ENCODE measurements at regions not wholly inside any gene's neighbourhood (a gene's known extent, or its start where the extent isn't known, plus 50 kb on each side); places are given as distances from the start of the nearest gene placed in this dataset.

- TF ChIP-seq POLR2AphosphoS5 (IDR thresholded peaks at IDR 0.05) (no peak), POLR2A (IDR thresholded peaks at IDR 0.05) (no peak)
- TF ChIP-seq, protein P1, sequence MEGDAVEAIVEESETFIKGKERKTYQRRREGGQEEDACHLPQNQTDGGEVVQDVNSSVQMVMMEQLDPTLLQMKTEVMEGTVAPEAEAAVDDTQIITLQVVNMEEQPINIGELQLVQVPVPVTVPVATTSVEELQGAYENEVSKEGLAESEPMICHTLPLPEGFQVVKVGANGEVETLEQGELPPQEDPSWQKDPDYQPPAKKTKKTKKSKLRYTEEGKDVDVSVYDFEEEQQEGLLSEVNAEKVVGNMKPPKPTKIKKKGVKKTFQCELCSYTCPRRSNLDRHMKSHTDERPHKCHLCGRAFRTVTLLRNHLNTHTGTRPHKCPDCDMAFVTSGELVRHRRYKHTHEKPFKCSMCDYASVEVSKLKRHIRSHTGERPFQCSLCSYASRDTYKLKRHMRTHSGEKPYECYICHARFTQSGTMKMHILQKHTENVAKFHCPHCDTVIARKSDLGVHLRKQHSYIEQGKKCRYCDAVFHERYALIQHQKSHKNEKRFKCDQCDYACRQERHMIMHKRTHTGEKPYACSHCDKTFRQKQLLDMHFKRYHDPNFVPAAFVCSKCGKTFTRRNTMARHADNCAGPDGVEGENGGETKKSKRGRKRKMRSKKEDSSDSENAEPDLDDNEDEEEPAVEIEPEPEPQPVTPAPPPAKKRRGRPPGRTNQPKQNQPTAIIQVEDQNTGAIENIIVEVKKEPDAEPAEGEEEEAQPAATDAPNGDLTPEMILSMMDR (IDR thresholded peaks at IDR 0.05), result no peak
- no peaks in the 10 kb centered on the region for H3K4me1 ChIP-seq (replicated peaks)
- H3K27me3 ChIP-seq (replicated peaks; ENCODE audit: insufficient read depth), result no peaks in the 10 kb centered on the region
- DNase-seq (ENCODE audit: low spot score), result no peak
- no peaks in the 10 kb centered on the region for H3K9me3 ChIP-seq
- H3K36me3 ChIP-seq, result no peaks in the 10 kb centered on the region
- WGBS, result 87% methylated on average over 1 of the region's 1 CpG
- no peak overlapping the region for H3K27ac ChIP-seq
- intact Hi-C loops (cut with DNase I), result no loop called here
- H3K4me3 ChIP-seq, result no peak overlapping the region
These were observed 314.0 kb upstream of the CDIN1 start for GRCh38 chr15:36265422-36265821.

GRCh38 chr15:36271048-36271447, 308.4 kb upstream of the CDIN1 start:
- H3K27me3 ChIP-seq (replicated peaks; ENCODE audit: insufficient read depth), result no peaks in the 10 kb centered on the region
- H3K9me3 ChIP-seq, result no peaks in the 10 kb centered on the region
- intact Hi-C loops (cut with DNase I), result no loop called here
- no peak overlapping the region for H3K4me3 ChIP-seq
- 75% methylated on average over 5 of the region's 5 CpGs for WGBS
- no peaks in the 10 kb centered on the region for H3K4me1 ChIP-seq (replicated peaks)
- no peaks in the 10 kb centered on the region for H3K36me3 ChIP-seq
- TF ChIP-seq, protein P1 (IDR thresholded peaks at IDR 0.05), result no peak
- TF ChIP-seq POLR2AphosphoS5 (IDR thresholded peaks at IDR 0.05), result no peak
- no peak for TF ChIP-seq POLR2A (IDR thresholded peaks at IDR 0.05)
- DNase-seq (ENCODE audit: low spot score), result no peak
- no peak overlapping the region for H3K27ac ChIP-seq

DNA sequence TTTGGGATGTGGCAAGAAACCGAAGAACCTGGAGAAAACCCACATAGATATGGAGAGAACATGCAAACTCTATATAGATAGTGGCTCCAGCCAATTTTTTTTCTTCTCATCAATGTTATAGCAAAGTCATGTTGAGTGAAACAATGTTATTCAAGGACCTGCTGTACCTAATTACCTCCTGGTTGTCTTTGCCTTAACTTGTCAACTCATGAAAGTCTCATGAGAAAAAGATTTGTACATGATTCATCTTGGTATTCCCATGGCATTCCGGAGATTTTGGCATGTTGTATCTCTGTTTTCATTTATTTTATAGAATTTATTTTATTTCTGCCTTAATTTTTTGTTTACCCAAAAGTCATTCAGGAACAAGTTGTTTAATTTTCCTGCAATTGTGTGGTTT, 303.8 kb upstream of the CDIN1 start:
- no peak for DNase-seq (ENCODE audit: low spot score)
- H3K4me1 ChIP-seq (replicated peaks), result no peaks in the 10 kb centered on the region
- no peaks in the 10 kb centered on the region for H3K27me3 ChIP-seq (replicated peaks; ENCODE audit: insufficient read depth)
- WGBS, result 92% methylated on average over 2 of the region's 2 CpGs
- H3K9me3 ChIP-seq, result no peaks in the 10 kb centered on the region
- no peaks in the 10 kb centered on the region for H3K36me3 ChIP-seq
- intact Hi-C loops (cut with DNase I), result no loop called here
- no peak overlapping the region for H3K4me3 ChIP-seq
- H3K27ac ChIP-seq, result no peak overlapping the region
- TF ChIP-seq POLR2A (IDR thresholded peaks at IDR 0.05) (no peak), POLR2AphosphoS5 (IDR thresholded peaks at IDR 0.05) (no peak)
- TF ChIP-seq, protein P1 (IDR thresholded peaks at IDR 0.05), result no peak

DNA sequence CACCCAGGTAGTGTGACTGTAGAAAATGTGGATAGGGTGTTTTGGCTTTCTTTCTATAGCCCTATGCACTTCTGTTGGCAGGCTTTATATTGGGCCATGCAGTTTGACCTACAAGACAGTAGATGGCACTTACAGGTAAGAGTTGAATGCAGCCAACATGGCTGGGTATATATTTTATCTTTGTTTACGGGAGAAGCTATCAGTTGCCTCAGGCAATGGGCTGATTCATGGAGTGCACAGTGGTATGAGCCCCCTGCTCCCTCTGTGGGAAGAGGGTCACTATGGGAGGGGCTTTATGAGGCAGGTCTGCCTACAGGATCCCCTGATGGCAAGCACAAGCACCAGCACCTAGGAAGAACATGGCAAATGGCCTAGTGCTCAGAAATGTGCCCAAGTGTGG, 301.2 kb upstream of the CDIN1 start:
- 88% methylated on average over 1 of the region's 1 CpG for WGBS
- Histone ChIP-seq H3K4me3 (no peak overlapping the region), H3K36me3 (no peaks in the 10 kb centered on the region), H3K9me3 (no peaks in the 10 kb centered on the region), H3K27ac (no peak overlapping the region), H3K4me1 (replicated peaks) (no peaks in the 10 kb centered on the region), H3K27me3 (replicated peaks; ENCODE audit: insufficient read depth) (no peaks in the 10 kb centered on the region)
- DNase-seq (ENCODE audit: low spot score), result no peak
- TF ChIP-seq POLR2A (IDR thresholded peaks at IDR 0.05) (no peak), POLR2AphosphoS5 (IDR thresholded peaks at IDR 0.05) (no peak)
- TF ChIP-seq, protein P1 (IDR thresholded peaks at IDR 0.05), result no peak
- intact Hi-C loops (cut with DNase I), result no loop called here

GRCh38 chr15:36282821-36283220, 296.6 kb upstream of the CDIN1 start:
- TF ChIP-seq POLR2AphosphoS5 (IDR thresholded peaks at IDR 0.05), result no peak
- TF ChIP-seq, protein P1 (IDR thresholded peaks at IDR 0.05), result no peak
- intact Hi-C loops (cut with DNase I), result no loop called here
- Histone ChIP-seq H3K36me3 (no peaks in the 10 kb centered on the region), H3K27ac (no peak overlapping the region), H3K4me3 (no peak overlapping the region), H3K4me1 (replicated peaks) (no peaks in the 10 kb centered on the region), H3K27me3 (replicated peaks; ENCODE audit: insufficient read depth) (no peaks in the 10 kb centered on the region), H3K9me3 (no peaks in the 10 kb centered on the region)
- DNase-seq (ENCODE audit: low spot score), result no peak
- WGBS, result 42% methylated on average over 1 of the region's 1 CpG

All from prostate gland (tissue), 2 donors.